COLO829 (cell line): ENCODE measurements at regions not wholly inside any gene's neighbourhood (a gene's known extent, or its start where the extent isn't known, plus 50 kb on each side); places are given as distances from the start of the nearest gene placed in this dataset.

Source experiments
- DNase-seq: peaks from one replicate; pipeline ENCODE4 v3.0.0; 2012; ENCODE audit warnings: low spot score

DNA sequence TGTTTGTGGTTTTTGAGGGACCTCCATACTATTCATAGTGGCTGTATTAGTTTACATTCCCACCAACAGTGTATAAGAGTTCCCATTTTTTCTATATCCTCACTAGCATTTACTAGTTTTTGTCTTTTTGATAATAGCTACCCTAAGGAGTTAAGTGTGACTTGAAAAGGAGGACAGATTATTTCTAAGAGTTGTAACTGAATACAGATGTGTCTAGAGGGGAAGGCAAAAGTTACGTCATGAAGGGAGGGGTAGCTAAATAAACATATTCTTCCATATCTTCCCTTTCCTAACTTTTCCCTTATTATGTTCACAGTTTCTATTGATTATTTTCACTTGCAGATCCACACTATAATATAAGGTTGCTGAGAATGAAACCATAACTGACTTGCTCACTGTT is 1315.7 kb upstream of the ZEB2 start:
- DNase-seq: no peak

DNA sequence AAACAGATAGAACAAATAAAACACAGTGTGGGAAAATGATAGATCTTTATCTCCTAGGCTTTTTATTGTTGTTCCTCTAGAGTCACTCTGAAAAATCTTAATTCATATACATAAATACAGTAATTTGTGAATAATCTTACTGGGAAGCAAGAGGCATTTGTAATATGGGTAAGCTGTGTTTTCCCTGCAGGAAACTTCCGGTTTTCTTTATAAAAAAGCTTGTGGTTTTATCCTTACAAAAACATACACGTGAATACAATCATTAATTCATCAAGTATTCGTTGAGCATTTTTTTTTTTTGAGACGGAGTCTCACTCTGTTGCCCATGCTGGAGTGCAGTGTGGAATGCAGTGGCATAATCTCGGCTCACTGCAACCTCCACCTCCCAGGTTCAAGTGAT is 1312.8 kb upstream of the ZEB2 start:
- no peak for DNase-seq

DNA sequence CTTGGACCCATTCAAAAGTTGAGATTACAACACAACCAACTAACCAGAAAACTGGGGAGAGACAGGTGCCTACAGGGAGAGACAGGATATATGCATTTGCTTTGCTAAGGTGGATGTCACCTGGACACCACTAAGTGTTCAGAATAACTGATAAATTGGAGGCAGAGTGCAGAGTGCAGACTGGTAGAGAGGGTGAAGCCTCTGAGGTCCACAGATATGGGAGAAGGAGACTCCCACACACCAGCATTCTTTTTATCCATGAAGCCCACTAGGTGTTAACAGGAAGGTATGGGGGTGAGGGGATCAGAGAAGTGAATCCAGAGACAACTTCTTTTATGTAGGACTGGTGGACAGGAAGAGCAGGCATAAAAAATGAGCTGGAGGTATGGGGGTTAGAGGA is 1310.0 kb upstream of the ZEB2 start:
- no peak for DNase-seq

DNA sequence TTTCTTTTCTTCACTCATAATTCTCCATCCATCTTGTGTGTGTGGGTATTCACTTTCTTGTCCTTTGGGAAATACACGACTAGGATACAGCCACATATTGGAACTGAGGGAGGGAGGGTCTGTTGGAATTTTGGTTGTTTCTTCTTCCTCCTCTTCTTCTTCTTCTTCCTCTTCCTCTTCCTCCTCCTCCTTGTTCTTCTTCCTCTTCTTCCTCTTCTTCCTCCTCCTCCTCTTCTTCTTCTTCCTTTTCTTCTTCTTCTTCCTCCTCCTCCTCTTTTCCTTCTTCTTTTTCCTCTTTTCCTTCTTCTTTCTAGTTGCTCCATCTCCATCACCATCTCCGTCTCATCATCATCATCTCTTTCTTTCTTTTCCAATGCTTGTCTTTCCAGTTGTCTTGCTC is 1307.3 kb upstream of the ZEB2 start:
- no peak for DNase-seq

DNA sequence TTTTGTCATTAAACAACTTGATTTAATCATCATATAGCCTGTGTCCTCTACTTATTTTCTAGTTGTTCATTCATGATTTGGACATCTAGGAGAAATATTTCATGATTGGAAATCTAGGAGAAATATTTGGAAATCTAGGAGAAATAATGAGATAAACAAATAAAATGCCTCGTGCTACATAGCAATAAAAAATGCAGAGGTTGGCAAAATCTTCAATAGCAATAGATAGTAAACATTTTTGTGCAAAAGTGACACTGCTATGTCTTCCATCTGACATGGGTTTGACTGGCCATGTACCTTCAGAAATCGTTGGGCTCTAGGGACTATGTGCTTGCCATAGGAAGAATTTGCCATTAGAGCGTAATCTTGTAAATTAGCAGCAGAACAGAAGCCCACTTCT is 1304.5 kb upstream of the ZEB2 start:
- no peak for DNase-seq

DNA sequence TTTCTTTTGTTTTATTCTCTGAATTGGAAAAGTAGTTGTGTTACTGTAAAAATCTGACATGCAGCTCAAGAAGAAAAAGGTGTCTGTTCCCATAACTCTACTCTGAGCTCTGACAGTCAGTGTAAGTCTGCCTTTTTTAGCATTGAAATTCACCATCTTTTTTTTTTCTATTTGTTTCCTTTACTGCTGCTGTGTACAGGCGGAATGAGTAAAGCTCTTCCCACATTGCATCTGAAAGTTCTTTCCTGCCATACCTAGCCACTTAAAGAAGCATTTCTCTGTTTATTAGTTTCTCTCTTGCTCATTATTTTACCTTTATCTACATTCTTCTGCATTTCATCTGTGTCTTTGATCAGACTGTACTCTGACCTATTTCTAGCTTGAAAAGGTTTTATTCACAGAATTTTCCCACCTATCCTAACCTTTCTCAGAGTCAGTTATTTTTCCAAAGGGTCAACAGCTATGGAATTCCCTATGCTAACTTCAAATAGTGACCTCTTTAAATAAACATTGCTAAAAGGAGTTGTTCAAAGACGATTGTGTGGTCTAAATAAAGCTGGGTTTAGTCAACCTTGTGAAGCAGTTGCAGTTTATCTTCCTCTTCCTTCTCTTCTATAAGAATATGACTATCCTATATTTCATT is 1303.1 kb upstream of the ZEB2 start:
- no peak for DNase-seq

DNA sequence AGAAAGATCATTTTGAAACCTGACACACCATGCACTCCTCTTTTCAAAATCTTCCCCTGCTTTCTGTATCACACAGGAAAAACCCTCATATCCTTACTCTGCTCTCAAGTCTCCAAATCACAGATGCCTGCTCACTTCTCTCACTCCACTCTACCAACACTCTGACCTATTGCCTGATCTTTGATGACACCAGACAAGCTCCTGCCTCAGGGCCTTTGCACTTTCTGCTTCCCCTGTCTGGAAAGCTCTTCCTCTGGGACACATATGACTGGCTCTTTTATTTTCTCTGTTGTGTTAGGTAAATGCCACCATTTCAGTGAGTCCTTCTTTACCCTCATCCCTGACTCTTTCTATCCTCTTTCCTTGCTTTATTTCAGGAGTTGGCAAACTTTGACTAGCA is 1300.7 kb upstream of the ZEB2 start:
- no peak for DNase-seq

DNA sequence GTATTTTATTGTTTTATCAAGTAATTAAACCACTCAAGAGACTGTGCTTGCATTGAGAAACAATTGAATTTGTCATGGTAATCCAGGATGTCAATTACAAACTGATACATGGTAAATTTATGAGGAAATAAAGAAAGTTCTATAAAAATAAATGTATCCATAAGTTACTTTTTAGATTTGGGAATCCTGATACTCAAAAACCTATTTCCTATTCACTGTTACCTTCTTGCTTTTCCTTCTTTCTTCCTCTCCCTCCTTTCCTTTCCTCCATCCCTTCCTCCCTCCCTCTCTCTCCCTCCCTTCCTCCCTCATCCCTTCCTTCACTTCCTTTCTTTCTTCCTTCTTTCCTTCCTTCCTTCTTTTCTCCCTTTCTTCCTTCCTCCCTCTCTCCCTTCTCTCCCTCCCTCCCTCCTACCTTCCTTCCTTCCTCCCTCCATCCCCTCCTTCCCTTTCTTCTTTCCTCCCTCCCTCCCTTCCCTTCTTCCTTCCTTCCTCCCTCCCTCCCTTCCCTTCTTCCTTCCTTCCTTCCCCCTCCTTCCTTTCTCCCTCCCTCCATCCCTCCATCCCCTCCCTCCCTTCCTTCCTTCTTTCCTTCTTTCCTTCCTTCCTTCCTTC is 1299.1 kb upstream of the ZEB2 start:
- DNase-seq: no peak

DNA sequence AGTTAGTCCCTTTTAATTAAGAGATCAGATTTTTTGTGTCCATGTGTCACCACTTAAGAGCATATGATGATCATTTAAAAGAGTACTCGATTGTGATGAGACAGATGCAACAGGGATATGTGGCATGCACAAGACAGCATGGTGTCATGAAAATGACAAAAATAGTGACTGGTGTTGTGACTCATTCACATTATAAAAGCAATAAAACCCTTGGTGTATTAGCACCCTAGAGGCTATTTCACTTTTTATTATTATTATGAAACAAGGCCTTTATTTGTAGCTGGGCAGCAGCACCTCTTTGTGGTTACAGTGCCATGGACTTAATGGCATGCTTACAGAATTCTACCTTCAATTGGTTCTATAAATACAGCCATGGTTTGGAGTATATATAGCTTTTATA is 1296.0 kb upstream of the ZEB2 start:
- DNase-seq: peak; percentile 19

DNA sequence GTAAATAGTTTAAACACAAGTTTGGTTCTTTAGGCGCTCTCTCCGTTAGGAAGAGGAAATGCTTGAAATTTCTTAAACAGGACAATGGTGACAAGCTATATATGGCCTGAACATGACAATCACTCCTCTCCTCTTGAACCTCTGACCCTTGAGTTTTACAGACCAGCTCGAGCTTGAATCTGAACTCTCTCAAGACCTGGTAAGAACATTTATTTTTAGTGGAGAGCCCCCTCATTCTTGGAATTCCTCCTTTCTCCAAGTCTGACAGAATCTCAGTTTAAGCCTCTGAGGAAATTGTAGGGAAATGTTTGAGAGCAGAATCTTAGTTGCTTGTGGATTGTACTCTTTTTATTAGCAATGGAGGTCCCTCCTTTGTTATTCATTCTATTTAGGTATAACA is 1293.6 kb upstream of the ZEB2 start:
- DNase-seq: no peak

DNA sequence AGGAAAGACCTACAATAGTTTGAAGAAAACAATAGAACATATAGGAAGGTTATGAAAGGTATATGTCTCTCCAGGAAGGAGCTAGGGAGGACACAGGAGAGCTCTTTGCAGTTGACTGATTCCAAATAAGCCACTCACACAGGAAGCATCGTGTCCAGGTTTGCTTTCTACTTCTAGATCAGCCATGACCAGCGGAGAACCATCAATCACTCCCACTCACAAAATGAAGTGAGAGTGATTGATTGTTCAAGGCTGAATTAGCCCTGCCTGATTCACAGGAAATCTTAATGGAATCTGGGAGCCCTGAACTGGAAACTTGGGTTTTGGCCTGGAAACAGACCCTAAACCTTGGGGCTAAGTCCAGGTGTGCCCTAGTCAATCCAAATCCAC is 1292.2 kb upstream of the ZEB2 start:
- no peak for DNase-seq

DNA sequence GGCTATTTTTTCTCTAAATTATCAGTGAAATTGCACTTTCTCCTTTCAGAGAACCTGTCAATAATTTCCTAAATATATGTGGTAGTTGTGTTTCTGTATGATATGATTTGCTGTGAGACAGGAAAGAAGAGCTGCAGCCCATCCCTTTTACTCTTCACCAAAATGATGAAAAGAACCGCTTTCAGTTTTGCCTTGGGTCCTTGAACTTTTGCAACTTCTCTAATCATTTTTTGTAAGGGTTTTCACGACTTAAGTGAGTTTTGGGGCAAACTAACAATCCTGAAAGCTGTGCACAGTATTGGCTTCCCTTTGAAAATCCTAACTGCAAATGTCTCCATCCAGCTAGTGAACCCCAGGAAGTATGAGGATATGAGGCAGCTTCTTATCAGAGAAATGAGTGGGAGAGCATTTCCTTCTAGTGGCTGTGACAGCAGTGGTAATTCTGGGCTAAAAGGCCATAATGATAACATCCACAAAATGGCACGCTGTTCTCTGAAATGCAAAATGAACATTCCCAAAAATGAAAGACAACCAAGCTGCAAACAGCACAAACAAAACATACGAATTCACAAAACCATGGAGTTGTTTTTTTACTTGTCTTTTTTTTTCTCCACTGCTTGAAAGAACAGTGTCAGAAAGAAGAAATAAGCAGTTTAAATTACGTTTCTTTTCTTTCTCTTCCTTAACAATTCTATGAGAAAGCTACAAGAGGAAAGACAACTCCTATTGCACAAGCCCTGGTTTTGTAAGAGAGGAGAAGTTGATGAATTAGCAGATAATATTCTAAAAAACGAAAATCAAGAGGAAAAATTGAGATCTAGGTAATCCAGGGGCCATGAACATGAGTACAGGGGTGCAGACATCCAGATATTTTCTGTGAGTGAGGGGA is 1291.6 kb upstream of the ZEB2 start:
- DNase-seq: no peak

DNA sequence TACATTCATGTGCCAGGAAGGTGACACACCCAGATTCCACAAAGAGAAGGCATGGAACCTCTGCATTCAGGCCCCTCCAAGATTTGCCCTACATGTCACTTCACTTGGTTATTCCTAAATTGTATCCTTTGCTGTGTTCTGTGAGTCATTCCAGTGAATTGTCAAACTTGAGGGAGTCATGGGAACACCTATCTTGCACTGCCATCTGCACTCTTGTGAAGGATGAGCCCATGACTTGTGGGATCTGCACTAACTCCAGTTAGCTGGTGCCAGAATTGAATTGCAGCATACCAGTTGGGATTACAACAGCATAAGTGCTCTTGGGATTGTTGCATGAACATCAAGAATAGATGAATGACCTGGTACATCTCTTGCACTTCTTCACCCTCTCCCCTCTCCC is 1288.0 kb upstream of the ZEB2 start:
- no peak for DNase-seq

DNA sequence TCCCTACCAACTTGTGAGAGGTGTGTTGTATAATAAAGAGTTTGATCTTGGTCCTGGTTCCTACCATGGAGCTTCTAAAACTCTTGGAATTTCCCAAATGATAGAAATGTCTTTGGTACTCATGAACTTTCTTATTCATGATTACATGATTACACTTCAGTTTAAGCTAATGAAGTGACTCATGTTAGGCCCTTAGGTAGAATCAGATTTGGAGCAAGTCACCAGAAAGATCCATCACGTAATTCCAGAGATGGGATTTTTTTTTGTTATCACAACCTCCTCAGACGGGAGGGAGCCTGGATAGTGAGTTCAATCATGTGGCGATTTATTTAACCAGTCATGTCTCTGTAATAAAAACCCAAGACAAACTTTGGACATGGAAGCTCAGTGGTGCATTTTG is 1287.6 kb upstream of the ZEB2 start:
- no peak for DNase-seq

DNA sequence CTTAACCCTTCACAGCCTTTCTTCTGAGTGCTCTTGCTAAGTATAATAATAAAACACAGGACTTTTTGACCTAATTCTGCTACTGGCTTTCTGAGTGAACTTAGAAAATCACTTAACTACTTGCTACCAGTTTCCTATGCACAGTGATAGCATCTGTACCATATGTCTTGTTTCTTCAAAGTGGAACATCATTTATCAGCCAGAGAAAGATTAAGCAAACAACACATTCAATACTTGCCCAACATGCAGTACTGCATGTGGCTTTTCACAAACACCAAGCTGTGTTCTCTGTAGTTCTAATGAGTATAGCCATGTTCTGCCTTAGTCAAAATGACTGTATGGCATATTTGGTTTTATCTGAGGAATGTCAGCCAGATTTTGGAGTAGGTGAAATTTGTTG is 1286.6 kb upstream of the ZEB2 start:
- no peak for DNase-seq

DNA sequence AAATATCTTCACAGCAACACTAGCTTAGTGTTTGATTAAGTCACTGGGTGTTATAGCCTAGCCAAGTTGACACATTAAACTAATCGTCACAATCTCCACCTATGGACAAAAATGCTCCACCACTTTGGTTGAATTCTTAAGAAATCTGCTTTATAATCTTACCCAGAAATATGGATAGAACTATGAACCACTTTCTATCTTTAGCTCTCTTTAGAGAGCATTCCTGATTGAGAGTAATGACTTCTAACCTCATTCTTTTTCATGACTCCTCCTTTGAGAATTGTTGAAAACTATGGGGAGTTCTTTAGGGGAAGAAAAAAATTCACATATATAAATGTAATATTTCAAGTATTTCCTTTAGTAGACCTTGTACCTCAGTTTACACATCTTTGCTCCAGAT is 1282.2 kb upstream of the ZEB2 start:
- no peak for DNase-seq

DNA sequence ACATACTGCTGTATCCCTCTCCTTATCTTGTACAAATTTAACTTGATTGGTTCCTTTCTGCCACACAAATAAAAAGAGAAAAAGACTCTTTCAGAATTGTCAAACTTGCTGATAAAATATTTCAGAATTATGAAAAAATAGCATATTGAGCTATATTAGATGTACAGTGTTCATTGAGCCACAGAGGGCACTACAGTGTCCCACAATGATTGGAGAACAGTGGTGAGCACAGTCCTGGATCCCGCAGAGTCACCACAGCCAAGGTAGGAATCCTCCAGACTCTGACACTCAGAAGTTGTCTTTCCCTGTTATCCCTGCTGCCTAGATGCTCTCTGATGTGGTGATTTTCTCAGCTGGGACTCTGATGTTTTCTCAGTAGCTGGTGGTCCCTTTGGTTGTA is 1281.3 kb upstream of the ZEB2 start:
- no peak for DNase-seq

DNA sequence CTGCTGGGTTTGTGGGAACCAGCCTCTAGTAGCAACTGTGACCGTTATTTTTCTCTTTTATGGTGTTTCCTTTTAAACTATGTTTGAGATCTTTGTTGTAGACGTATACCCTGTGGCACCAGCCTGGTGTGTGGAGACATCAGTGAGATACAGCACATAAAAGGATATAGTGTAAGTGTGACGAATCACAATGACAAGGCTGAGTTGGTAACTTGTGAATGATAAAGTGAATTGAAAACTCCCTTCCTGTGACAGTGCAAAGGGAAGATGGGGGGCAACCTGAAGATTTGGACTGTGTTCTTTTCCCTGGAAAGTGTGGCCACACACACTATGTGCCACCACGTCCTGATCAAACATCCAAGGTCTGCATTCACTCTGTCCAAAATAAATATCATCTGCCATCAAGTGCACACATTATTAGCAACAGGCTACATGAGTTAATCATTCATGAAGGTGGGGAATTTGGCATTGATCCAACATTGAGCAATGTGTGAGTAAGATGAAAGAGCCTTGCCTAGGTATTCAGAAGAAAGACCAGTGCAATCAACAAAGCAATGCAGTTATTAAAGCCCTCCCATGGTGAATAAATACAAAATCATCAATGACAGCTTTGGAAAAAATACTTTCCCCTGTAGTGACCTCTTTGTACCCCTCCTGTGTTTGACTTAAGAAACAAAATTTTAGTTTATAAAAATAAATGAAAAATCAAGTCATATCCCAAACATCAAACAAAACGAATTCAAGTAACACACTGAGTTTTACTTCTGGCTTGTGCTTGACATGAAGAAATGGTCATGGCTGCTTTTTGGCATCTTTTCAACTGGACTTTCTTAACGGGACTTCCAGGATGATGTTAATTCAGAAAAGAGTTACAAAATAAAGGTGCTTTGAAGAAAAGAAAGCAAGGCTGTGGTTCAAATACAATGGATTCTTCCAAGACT is 1280.5 kb upstream of the ZEB2 start:
- no peak for DNase-seq

DNA sequence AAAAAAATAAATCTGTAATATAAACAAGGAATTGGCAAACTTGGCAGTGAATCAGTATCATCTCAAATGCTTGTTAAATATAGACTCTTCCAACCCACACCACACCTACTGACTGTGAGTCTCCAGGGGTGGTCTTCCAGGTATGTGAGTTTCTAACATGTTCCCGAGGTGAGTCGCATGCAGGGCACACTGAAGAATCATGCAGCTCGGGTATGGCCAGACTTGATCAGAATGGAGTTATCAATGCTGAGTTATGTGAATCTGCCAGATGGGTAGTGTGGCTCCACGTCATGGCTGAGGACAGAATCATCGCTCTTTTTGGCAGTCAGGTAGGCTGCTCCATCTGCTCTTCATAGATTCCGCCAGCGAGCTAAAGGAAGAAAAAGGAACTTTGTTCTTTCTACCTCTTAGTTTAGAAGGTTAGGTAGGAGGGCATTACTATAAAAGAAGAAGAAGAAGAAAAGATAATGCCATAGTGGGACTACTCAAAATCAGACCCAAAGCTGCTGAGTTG is 1279.7 kb upstream of the ZEB2 start:
- DNase-seq: no peak

DNA sequence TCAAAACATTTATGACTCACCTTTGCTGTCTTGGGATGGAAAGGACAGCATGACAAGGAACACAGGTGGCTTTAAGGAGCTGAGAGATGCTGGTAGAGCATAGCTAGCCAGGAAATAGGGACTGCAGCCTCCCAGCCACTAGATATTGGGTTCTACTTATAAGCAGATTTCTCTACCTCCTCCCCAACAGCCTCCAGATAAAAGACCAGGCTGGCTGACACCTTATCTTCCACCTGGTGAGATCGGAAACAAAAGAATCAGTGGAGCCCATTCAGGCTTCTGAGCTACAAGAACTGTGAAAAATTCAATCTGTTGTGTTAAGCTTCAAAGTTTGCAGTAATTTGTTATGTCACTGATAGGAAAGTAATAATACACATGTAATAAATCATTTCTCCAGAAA is 1278.5 kb upstream of the ZEB2 start:
- no peak for DNase-seq

DNA sequence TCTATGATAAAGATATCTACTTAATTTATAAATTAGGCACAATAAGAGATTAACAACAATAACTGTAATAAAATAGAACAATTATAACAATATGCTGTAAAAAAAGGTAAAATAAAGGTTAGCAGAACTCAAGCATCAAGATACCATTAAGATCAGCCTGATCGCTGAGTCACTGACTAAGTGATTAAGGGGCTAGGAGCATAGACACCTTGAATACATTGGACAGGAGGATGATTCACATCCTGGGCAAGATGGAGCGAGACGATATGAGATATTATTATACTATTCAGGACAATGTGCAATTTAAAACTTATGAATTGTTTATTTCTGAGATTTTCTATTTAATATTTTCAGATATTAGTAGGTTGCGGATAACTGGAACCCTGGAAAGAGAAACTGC is 1277.8 kb upstream of the ZEB2 start:
- DNase-seq: no peak

DNA sequence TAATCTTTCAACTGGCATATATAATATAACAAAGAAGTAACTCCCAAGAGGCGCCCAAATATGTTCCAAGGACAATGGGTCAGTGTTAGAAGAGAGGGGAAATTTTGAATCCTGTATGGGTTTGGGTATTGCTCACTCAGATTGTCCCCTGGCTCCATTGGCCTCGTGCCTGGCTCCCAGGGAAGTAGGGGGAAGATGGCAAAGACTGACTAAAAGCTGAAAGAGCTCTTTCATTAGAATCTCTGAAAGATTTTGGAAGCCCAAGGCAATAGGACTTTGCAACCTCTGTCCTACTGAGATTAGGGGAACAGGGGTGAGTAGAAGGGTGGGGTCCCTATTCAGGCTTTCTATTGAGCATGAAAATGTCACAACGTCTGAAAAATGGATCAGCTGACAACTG is 1272.8 kb upstream of the ZEB2 start:
- DNase-seq: peak; percentile 85
